Kidney tubule cell (primary cell): ENCODE measurements at regions not wholly inside any gene's neighbourhood (a gene's known extent, or its start where the extent isn't known, plus 50 kb on each side); places are given as distances from the start of the nearest gene placed in this dataset.

Experiments used
- DNase-seq: peaks from one replicate; pipeline ENCODE4 v3.0.0-alpha.2; 2018; ENCODE audit warnings: low spot score

GRCh38 chr14:97445367-97445766, 648.2 kb downstream of the VRK1 start:
- DNase-seq, result no peak

DNA sequence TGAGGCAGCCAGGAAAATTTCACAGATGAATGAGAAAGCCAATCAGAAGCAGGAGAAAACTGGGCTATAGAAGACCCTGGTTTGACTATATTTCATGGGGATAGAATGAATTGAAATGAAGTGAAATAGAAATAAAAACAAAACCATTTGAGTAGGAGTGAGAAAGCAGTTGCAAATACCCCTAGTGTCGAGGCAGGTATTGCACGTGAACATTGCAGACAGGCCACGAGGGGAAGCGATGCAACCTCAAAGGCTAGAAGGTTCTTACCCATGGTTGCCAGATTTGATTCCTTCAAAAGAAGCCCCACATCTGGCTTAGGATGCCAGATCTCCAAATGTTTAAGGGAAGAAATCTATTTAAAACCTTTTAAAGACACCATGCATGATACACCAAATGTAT, 648.9 kb downstream of the VRK1 start:
- DNase-seq, result no peak

GRCh38 chr14:97452314-97452713, 655.1 kb downstream of the VRK1 start:
- no peak for DNase-seq

DNA sequence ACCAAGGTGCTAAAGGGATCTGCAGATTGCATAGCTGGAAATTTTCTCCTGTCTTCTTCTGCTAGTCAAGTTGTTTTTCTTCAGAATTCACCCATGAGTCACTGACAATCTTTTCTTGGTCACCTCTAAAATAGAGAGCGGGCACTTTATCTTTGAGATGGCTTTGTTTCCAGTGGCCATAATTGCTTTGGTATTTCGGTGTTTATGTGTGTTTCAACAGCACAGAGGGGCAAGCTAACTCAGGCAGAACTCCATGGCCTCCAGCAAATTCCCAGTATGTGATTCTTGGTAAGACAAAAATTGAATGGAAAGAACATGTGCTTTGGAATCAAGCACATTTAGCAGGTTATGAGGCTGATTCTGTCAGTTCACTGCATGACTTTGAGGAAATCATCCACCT, 656.8 kb downstream of the VRK1 start:
- DNase-seq, result no peak

DNA sequence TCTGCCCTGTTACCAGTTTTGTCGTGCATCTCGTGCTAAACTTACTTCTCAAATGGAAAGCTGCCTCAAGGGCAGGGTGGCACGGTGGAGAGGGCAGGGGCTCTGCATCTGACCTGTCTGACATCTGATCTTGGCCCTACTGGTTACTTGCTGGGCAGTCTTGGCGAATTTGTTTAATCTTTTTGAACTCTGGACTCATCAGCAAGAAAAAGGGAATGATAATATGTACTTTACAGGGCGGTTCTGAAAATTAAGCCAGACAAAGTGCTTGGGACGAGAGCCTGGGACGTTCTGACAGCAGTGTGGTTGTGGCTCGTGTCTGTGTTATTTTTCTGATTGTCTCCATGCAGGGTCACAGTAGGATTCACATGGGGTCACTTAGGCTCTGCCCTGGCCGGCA, 659.3 kb downstream of the VRK1 start:
- no peak for DNase-seq

- peak; percentile 65 for DNase-seq
These were observed 659.8 kb downstream of the VRK1 start for GRCh38 chr14:97456958-97457357.

DNA sequence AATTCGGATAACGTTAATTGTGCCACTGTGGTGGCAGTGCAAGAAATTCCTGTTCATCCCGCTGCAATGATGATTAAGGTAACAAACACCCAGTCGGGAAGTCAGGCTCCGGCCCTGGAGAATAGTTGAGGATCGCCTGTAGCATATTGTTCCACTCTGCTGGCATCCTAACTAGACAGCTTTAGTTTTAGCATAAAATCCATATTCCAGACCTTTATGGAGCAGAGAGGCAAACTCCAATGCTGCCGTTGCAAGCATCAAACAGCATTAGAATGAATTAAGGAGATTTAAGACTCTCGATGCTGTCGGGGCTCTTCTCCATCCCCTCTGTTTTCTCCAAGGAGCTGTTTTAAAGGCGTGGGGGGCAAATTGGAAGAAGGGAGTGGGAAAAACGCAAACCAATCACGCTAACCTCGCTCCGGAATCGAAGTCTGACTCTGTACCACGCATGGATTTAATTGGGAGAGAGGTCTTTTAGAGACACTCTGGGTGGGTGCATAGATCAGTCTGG, 660.4 kb downstream of the VRK1 start:
- no peak for DNase-seq

DNA sequence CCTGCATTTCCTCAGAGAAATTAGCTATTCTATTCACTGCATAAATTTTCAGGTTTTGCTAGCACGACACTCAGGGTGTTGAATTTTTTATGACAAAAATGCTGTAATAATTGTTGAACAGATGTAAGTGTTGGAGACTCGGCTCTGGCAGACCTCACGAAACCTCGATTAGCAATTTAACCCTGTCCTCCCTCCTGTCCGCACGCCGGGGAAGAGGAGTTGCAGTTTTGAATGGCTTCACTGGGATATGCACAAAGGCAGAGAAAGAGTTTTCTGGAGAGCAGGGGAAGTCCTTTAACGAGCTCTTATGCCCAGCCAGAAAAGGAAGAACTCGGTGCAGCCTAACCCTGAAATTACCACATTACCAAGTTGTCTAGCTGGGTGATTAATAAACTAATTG, 661.1 kb downstream of the VRK1 start:
- DNase-seq, result no peak

DNA sequence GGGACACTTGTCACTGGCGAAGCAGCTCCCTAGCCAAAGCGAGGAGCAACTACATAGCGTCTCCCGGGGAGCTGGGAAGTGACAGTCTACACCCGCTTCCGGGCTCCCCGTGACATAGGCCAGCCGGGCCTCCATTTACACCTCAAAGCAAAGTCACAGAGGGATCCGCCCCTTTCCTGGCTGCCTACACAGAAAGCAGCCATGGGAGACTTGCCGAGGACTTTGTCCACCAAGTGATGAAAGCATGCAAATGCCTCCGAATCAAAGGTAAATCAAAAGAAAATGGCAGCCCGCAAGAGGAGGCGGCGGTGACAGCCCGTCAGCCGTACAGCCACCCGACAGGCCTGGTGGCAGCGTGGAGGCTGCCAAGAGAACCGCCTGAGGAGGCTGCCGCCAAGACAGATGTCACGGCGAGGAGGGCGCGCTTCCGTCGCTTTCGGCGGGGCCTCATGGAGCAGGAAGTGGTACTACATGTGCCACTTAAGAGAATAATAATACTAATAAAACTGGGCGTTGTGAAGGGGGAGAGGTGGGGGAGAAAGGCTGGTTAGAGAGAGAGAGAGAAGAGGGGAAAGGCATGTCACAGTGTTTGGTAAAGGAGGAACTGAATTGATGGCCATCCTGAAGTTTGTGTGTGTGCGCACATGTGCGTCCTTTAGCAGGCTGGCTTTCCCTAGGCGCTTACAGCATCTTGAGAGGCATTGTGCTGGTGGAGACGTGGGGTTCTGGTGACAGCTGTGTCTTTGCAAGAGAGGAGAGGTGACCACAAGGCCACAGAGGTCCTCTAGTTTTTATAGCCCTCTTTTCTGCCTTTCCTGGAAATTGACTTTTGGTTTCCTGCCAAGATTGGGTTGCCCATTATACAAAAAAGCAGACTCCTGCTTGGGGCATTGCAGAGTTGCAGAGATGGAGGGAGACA, 661.7 kb downstream of the VRK1 start:
- DNase-seq, result peak; percentile 21

GRCh38 chr14:97462081-97462480, 664.9 kb downstream of the VRK1 start:
- no peak for DNase-seq

DNA sequence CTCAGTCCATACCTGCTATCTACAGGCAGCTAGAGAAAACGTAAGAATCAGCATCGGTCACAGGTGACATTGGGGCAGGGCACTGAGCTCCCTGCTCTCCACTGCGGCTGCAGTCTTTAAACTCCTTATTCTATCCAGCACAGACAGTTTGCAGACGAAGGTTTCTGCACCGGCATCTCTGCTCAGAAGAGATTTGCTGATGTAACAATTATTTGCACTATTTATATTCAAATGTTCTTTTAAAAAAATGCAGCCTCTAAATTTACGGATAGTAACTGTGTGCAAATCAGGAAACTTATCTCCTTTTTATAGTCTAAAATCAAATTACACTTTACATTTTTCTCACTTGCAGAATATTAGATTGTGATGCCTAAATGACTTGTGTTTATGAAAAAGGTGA, 671.0 kb downstream of the VRK1 start:
- no peak for DNase-seq

- DNase-seq, result no peak
These were observed 680.2 kb downstream of the VRK1 start for GRCh38 chr14:97477353-97477752.

DNA sequence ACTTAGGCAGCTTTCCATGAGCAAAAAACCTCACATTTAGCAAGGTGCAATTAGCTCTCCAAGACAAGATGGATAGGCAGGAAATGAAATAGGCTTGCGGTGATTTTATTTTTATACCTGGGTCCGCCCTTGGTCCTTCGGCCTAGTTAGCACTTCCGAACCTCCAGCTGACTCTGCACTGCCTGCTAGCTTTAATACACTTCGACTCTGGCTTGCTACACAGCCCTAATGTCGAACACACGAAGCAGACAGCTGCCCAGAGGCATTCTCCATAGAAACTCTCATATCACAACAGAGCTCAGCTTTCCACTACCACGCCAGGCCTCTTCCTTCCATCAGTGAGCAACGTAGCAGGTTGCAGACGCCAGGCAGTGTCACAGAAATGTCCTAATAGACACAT, 688.0 kb downstream of the VRK1 start:
- no peak for DNase-seq

DNA sequence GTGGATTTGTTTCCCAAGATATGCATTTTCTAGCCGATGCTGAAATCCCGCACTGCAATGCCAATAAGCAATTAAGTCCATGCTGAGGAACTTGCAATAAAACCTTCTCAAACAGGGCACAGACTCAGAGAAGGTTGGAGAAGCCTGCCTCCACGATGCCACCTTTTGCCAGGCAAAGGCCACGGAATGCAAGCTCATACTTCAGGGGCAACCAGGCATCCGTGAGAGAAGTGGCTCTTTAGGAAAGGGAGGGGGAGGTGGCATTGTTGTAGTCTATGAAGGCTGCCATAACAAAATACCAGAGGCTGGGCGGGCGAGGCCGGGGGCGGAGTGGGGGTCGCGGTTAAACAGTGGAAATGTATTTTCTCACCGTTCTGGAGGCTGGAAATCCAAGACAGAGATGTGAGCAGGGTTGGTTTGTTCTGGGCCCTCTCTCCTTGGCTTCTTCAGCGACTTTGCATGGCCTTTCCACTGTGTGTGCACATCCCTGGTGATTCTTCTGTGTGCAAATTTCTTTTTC, 689.5 kb downstream of the VRK1 start:
- no peak for DNase-seq

DNA sequence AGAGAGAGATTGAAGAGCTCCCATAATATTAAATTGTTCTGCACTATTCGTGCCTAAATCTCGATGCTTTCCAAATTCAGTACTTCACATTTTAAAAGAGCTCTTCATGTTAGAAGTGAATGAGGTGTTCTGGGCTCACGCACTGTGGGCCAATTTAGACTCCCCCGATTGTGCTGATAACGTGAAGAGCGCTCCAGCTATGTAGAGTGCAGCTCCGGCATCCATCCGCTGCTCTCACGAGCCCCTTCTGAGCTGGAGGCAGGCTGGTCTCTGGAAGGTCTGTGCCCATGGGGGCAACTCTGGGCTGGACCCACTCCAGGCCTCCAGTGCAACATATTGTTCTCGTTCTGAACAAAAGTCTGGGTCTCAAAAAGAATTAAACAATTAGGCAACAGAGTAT, 692.6 kb downstream of the VRK1 start:
- DNase-seq, result no peak

- DNase-seq, result no peak
These were observed 693.4 kb downstream of the VRK1 start for GRCh38 chr14:97490521-97491070.

GRCh38 chr14:97491697-97492096, 694.5 kb downstream of the VRK1 start:
- no peak for DNase-seq

DNA sequence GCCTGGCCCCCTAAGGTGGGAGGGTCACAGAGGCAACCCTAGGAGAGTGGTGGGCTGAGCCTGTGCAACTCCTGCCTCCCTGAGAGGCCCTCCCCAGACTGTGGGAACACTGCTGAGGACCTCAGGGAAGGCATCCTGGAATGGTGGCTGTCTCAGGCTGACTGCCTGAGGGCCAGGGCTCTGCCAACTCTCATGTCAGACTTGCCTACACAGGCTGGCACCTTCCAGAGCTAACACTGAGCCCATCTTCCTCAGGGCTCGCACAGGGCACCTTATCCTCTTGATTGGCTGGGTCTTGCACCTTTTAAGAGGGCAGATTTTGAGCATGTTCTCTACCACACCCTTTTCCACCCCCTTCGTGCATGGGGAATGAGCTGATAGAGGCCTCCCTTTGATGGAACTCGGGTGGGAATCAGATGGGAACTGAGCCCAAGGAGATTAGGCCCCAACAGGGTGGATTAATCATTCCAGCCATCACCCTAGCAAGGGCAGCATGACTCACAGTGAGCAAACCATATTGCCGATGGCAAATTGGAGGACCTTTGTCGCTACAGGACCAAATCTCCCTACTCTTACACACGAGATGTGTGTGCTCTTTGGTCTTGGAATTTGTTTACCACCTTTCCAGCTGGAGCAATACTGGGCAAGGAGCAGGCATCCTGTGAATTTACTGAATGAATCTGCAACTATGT, 702.8 kb downstream of the VRK1 start:
- no peak for DNase-seq

GRCh38 chr14:97506626-97507025, 709.4 kb downstream of the VRK1 start:
- DNase-seq, result no peak

GRCh38 chr14:97513891-97514290, 716.7 kb downstream of the VRK1 start:
- DNase-seq, result no peak

DNA sequence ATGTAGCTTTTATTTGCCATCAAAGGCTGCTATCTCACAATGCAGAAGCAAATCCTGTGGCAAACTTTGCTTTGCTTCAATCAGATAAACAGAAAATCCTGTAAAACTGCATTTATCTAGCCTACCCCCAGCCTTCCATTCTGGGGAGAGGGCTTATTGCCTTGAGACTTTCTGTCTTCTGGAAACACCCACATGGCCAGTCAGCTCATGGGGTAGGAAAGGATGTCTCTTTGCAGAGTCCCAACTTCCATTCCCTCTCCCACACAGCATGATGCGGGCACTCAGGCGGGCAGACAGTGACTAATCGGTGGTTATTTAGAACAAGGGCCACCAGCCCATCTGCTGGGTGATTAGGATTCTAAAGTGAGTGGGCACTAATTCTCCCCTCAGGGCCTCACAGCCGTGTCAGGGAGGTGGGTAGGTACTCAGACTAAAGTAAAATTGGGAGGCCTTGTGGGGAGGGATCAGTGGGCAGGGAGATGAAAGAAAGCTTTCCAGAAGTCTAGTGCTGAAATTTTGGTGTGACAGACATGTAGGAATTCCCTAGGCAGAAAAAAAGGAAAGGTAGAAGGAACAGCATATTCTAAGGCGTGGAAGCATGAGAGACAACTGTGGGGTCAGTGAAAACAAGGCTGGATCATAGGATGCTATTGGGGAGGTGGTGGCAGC, 720.5 kb downstream of the VRK1 start:
- no peak for DNase-seq

DNA sequence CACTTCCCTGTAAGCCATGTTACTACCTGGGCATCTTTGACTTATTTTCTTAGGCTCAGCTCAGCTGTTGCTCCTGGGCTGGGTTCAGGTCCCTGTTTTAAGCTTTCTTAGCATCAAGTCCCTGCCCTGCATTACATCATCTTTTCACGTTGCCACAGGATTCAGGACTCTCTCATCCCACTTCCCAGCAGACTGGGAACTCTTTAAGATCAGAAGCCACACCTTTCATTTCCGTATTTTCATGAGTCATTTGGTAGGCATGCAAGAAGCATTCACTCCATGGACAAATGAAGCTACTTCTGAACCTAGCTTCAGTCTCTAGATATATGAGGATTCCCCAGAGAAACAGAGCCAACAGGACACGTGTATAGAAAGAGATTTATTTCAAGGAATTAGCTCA, 726.8 kb downstream of the VRK1 start:
- peak; percentile 76 for DNase-seq
